H9 (cell line): ENCODE measurements at regions not wholly inside any gene's neighbourhood (a gene's known extent, or its start where the extent isn't known, plus 50 kb on each side); places are given as distances from the start of the nearest gene placed in this dataset.

Experiments
- DNase-seq: peaks from one replicate; pipeline ENCODE4 v3.0.0-alpha.2; 2017
- H2AFZ ChIP-seq: one replicate; pipeline ENCODE4 v1.6.1; 2013; ENCODE audit warnings: mild to moderate bottlenecking, low read length, control low read depth, moderate library complexity
- H2AK5ac ChIP-seq: 2 replicates; pipeline ENCODE4 v1.6.1; 2013; ENCODE audit warnings: low read length, control low read depth, mixed read lengths; ENCODE audit not compliant: insufficient read length
- H2BK120ac ChIP-seq: one replicate; pipeline ENCODE4 v1.6.1; 2013; ENCODE audit warnings: low read depth, mild to moderate bottlenecking, low read length, control low read depth, inconsistent platforms; ENCODE audit not compliant: poor library complexity, severe bottlenecking
- H2BK12ac ChIP-seq: 2 replicates; pipeline ENCODE4 v1.6.1; 2013; ENCODE audit warnings: low read length, control low read depth, mixed read lengths, low read depth; ENCODE audit not compliant: insufficient read length
- H2BK15ac ChIP-seq: 2 replicates; pipeline ENCODE4 v1.6.1; 2013; ENCODE audit warnings: low read depth, low read length, control low read depth
- H2BK20ac ChIP-seq: one replicate; pipeline ENCODE4 v1.6.1; 2013; ENCODE audit warnings: low read depth, mild to moderate bottlenecking, low read length, control low read depth, inconsistent platforms; ENCODE audit not compliant: poor library complexity, severe bottlenecking
- H2BK5ac ChIP-seq: 2 replicates; pipeline ENCODE4 v1.6.1; 2013; ENCODE audit warnings: low read length, control low read depth, mixed read lengths; ENCODE audit not compliant: insufficient read length
- H3K14ac ChIP-seq: 2 replicates; pipeline ENCODE4 v1.6.1; 2013; ENCODE audit warnings: low read length, control low read depth; ENCODE audit not compliant: insufficient read depth
- H3K18ac ChIP-seq: 2 replicates; pipeline ENCODE4 v1.6.1; 2013; ENCODE audit warnings: low read depth, mild to moderate bottlenecking, mixed read lengths, low read length, control low read depth; ENCODE audit not compliant: insufficient read length
- H3K23ac ChIP-seq: 2 replicates; pipeline ENCODE4 v1.6.1; 2013; ENCODE audit warnings: low read length, control low read depth, mixed read lengths, low read depth; ENCODE audit not compliant: insufficient read length
- H3K23me2 ChIP-seq: 2 replicates; pipeline ENCODE4 v1.6.1; 2013; ENCODE audit warnings: low read depth, mild to moderate bottlenecking, mixed read lengths, low read length, control low read depth; ENCODE audit not compliant: insufficient read length, poor library complexity, severe bottlenecking
- H3K27ac ChIP-seq: 2 replicates; pipeline ENCODE4 v1.5.1; 2013; ENCODE audit warnings: low read length, control low read depth, mixed read lengths, low read depth; ENCODE audit not compliant: insufficient read length
- H3K27me3 ChIP-seq: 2 replicates; pipeline ENCODE4 v1.6.1; 2013; ENCODE audit warnings: low read length, control low read depth, inconsistent platforms; ENCODE audit not compliant: insufficient read depth
- H3K4ac ChIP-seq: 2 replicates; pipeline ENCODE4 v1.6.1; 2013; ENCODE audit warnings: low read depth, mild to moderate bottlenecking, control low read depth, inconsistent platforms, low read length, moderate library complexity
- H3K4me1 ChIP-seq: 2 replicates; pipeline ENCODE4 v1.6.1; 2013; ENCODE audit warnings: low read length, control low read depth, inconsistent platforms; ENCODE audit not compliant: insufficient read depth
- H3K4me2 ChIP-seq: 2 replicates; pipeline ENCODE4 v1.6.1; 2013; ENCODE audit warnings: low read length, control low read depth, mixed read lengths; ENCODE audit not compliant: insufficient read length, insufficient read depth
- H3K56ac ChIP-seq: 2 replicates; pipeline ENCODE4 v1.6.1; 2013; ENCODE audit warnings: low read depth, mild to moderate bottlenecking, mixed read lengths, low read length, control low read depth; ENCODE audit not compliant: insufficient read length
- H3K79me1 ChIP-seq: 2 replicates; pipeline ENCODE4 v1.6.1; 2013; ENCODE audit warnings: low read depth, mild to moderate bottlenecking, moderate library complexity, low read length, control low read depth, inconsistent platforms; ENCODE audit not compliant: insufficient read depth, poor library complexity, severe bottlenecking
- H3K79me2 ChIP-seq: 2 replicates; pipeline ENCODE4 v1.6.1; 2013; ENCODE audit warnings: low read length, control low read depth, inconsistent platforms; ENCODE audit not compliant: insufficient read depth
- H3K9ac ChIP-seq: 2 replicates; pipeline ENCODE4 v1.6.1; 2013; ENCODE audit warnings: low read length, control low read depth, mixed read lengths; ENCODE audit not compliant: insufficient read length; ENCODE audit errors: extremely low read depth
- H3K9me3 ChIP-seq: one replicate; pipeline ENCODE4 v1.6.1; 2013; ENCODE audit warnings: low read depth, low read length, inconsistent platforms; ENCODE audit not compliant: control insufficient read depth
- H3T11ph ChIP-seq: one replicate; pipeline ENCODE4 v1.6.1; 2013; ENCODE audit warnings: mild to moderate bottlenecking, low read length, control low read depth, inconsistent platforms
- H4K20me1 ChIP-seq: one replicate; pipeline ENCODE4 v1.6.1; 2013; ENCODE audit not compliant: control insufficient read depth, insufficient read length, insufficient read depth
- H4K5ac ChIP-seq: 2 replicates; pipeline ENCODE4 v1.6.1; 2013; ENCODE audit warnings: low read depth, mild to moderate bottlenecking, mixed read lengths, low read length, control low read depth; ENCODE audit not compliant: insufficient read length
- H4K8ac ChIP-seq: replicated peaks from 2 replicates; pipeline ENCODE4 v1.6.1; 2013; ENCODE audit warnings: low read length, control low read depth, mixed read lengths, low read depth; ENCODE audit not compliant: insufficient read length
- H4K91ac ChIP-seq: 2 replicates; pipeline ENCODE4 v1.6.1; 2013; ENCODE audit warnings: low read depth, mild to moderate bottlenecking, moderate library complexity, mixed read lengths, low read length, control low read depth; ENCODE audit not compliant: insufficient read length
- H3K27ac Mint-ChIP-seq, 3 experiments: 2 replicates in 2 of 3; 3 replicates in 1 of 3; pipeline ENCODE4 v1.8.0; 2020 to 2021; ENCODE audit warnings: mixed read lengths in 3 of 3, mild to moderate bottlenecking in 1 of 3, moderate library complexity in 1 of 3
- H3K27me3 Mint-ChIP-seq: 2 replicates; pipeline ENCODE4 v1.8.0; 2021; ENCODE audit warnings: low read depth, mild to moderate bottlenecking, moderate library complexity, mixed read lengths
- H3K36me3 Mint-ChIP-seq, 3 experiments: 2 replicates in 2 of 3; 3 replicates in 1 of 3; pipeline ENCODE4 v1.8.0; 2020 to 2021; ENCODE audit warnings: low read depth in 3 of 3, mixed read lengths in 3 of 3; ENCODE audit not compliant: insufficient read depth in 1 of 3
- H3K4me1 Mint-ChIP-seq, 2 experiments: 2 replicates each; pipeline ENCODE4 v1.8.0; 2020; ENCODE audit warnings: mixed read lengths in 2 of 2
- H3K4me3 Mint-ChIP-seq, 2 experiments: 2 replicates in 1 of 2; 3 replicates in 1 of 2; pipeline ENCODE4 v1.8.0; 2020 to 2021; ENCODE audit warnings: mild to moderate bottlenecking in 2 of 2, mixed read lengths in 2 of 2, moderate library complexity in 1 of 2
- H3K9me3 Mint-ChIP-seq, 2 experiments: 2 replicates in 1 of 2; 3 replicates in 1 of 2; pipeline ENCODE4 v1.8.0; 2020; ENCODE audit warnings: mild to moderate bottlenecking in 2 of 2, mixed read lengths in 2 of 2, moderate library complexity in 1 of 2
- WGBS: extraction: QIAGEN DNeasy Blood & Tissue Kit; methylation state at CpG from one replicate; pipeline ENCODE4 v1.1.7; 2013; ENCODE audit warnings: missing lambda C conversion rate, low lambda C conversion rate, mixed read lengths; ENCODE audit not compliant: insufficient read length; ENCODE audit errors: extremely low coverage; 5-methylcytosine and 5-hydroxymethylcytosine counted together
- TF ChIP-seq, protein P1 (sequence below): fragments of 200-600 bp; sonication (generic); conservative IDR thresholded peaks from 3 replicates; pipeline ENCODE4 v1.8.0; 2021; ENCODE audit warnings: antibody characterized with exemption, mild to moderate bottlenecking

DNA sequence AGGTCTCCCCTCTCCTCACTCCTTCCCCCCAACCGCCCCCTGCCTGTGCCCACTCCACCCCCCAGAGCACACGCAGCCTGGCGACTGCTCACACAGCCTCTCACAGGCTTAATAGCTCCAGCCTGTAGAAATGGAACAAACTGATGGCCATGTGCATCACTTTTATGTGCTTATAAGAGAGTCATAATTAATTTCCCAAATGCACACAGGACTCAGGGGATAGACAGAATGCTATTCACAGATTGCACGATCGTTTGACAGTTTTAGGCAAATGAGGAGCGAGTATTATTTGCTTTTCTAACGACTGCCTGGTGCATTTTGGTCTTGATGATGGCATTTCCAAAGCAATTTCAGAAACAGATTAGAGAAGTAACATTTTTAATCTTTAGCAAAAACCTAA lies 97.7 kb upstream of the VSTM2B start:
- Histone ChIP-seq H4K20me1 (no peaks in the 10 kb centered on the region), H2BK5ac (no peak overlapping the region), H4K5ac (no peak overlapping the region), H2BK15ac (no peak overlapping the region), H3K18ac (no peak overlapping the region), H3K27ac (no peak overlapping the region), H2BK120ac (no peak overlapping the region), H3K56ac (no peak overlapping the region), H3K4me1 (no peaks in the 10 kb centered on the region), H4K91ac (no peak overlapping the region), H3K14ac (no peak overlapping the region), H2AFZ (no peak overlapping the region), H3T11ph (no peak overlapping the region), H4K8ac (no peak overlapping the region), H3K79me2 (no peaks in the 10 kb centered on the region), H3K79me1 (no peaks in the 10 kb centered on the region), H2BK12ac (no peak overlapping the region), H3K9ac (no peak overlapping the region), H3K4me2 (no peak overlapping the region), H3K27me3 (no peaks in the 10 kb centered on the region), H3K4ac (no peak overlapping the region), H3K23ac (no peak overlapping the region), H3K9me3 (no peaks in the 10 kb centered on the region), H2AK5ac (no peak overlapping the region), H2BK20ac (no peak overlapping the region), H3K23me2 (no peaks in the 10 kb centered on the region)
- H3K36me3 Mint-ChIP-seq = peaks cover 2 to 10% (median 4%) of the 10 kb centered on the region in 3 experiments; a peak in 3 of 7 replicates
- no peak overlapping the region for H3K27ac Mint-ChIP-seq
- no CpG with 5 or more reads among the region's 7 CpGs for WGBS
- no peak for DNase-seq
- no peak overlapping the region for H3K4me3 Mint-ChIP-seq
- H3K9me3 Mint-ChIP-seq = peaks cover 31 to 35% of the 10 kb centered on the region in 2 experiments
- peaks cover 0 to 4% of the 10 kb centered on the region in 2 experiments; a peak in 2 of 4 replicates for H3K4me1 Mint-ChIP-seq
- TF ChIP-seq, protein P1, sequence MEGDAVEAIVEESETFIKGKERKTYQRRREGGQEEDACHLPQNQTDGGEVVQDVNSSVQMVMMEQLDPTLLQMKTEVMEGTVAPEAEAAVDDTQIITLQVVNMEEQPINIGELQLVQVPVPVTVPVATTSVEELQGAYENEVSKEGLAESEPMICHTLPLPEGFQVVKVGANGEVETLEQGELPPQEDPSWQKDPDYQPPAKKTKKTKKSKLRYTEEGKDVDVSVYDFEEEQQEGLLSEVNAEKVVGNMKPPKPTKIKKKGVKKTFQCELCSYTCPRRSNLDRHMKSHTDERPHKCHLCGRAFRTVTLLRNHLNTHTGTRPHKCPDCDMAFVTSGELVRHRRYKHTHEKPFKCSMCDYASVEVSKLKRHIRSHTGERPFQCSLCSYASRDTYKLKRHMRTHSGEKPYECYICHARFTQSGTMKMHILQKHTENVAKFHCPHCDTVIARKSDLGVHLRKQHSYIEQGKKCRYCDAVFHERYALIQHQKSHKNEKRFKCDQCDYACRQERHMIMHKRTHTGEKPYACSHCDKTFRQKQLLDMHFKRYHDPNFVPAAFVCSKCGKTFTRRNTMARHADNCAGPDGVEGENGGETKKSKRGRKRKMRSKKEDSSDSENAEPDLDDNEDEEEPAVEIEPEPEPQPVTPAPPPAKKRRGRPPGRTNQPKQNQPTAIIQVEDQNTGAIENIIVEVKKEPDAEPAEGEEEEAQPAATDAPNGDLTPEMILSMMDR = no peak
- peaks cover 19% of the 10 kb centered on the region for H3K27me3 Mint-ChIP-seq
